Fibroblast of mammary gland (primary cell): ENCODE measurements at regions not wholly inside any gene's neighbourhood (a gene's known extent, or its start where the extent isn't known, plus 50 kb on each side); places are given as distances from the start of the nearest gene placed in this dataset.

Source experiments
- DNase-seq: peaks from one replicate; pipeline ENCODE4 v3.0.0-alpha.2; 2010; ENCODE audit warnings: low read depth
- H3K4me3 ChIP-seq: 2 replicates; pipeline ENCODE4 v1.5.1; 2011; ENCODE audit warnings: low read depth, mild to moderate bottlenecking, low read length, moderate library complexity; ENCODE audit not compliant: control insufficient read depth
- CTCF ChIP-seq: conservative IDR thresholded peaks from 2 replicates; pipeline ENCODE4 v1.5.1; 2011; ENCODE audit warnings: low read depth, low read length, inconsistent platforms; ENCODE audit not compliant: control insufficient read depth, insufficient read depth

- H3K4me3 ChIP-seq = no peak overlapping the region
- no peak for DNase-seq
- TF ChIP-seq CTCF = no peak
Measured at GRCh38 chr6:132214716-132215115, 186.6 kb downstream of the MOXD1 start.

GRCh38 chr6:132213732-132214131 lies 187.5 kb downstream of the MOXD1 start:
- TF ChIP-seq CTCF = no peak
- no peak overlapping the region for H3K4me3 ChIP-seq
- no peak for DNase-seq

- DNase-seq = no peak
- no peak overlapping the region for H3K4me3 ChIP-seq
- TF ChIP-seq CTCF = no peak
Measured at GRCh38 chr6:132213191-132213590, 188.1 kb downstream of the MOXD1 start.

DNA sequence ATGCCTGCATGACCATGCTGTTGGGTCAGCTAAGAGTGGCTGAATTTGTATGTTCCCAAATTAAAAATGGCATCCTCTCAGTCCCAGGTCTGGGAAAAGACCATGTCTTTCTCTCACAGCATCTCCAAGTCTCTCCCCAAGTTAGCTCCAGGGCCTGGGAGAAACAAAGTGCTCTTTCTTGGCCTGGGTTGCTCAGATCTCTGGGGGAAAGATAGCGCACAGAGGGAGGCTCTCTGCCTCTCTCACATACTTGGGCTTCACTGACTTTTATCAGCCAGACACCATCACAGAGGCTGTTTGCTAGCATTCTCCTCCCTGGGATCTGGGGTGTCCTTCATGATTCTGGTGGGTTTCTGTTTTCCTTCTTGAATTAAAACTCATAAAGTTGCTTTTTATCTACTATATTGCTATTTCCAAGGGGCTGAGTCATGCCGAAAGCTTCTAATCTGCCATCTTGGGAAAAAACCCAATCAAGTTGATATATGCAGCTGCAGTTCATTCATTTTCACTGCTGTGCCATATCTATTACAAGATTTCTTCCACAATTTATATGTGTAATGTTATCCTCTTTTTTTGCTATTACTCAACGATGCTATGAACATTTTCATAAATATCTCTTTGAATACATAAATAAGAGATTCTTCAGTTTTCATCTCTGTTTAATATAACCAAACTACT lies 190.2 kb downstream of the MOXD1 start:
- H3K4me3 ChIP-seq = no peak overlapping the region
- no peak for DNase-seq
- TF ChIP-seq CTCF = no peak

DNA sequence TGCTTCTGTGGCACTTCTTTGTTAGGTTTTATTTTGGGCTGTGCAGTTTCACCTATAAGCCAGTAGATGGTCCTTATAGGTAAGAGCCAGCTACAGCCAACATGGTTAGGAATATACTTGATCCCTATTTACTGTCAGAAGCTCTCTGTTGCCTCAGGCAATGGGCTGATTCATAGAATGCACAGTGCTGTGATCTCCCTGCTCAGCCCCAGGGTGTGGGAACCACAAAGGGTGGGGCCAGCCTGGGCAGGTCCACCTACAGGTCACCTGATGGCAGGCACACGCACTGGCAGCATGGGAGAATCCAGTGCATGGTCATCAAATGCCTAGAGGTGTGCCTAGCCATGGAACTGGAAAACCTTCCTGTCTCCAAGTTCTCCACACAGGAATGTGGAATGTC lies 191.9 kb downstream of the MOXD1 start:
- TF ChIP-seq CTCF = no peak
- H3K4me3 ChIP-seq = no peak overlapping the region
- DNase-seq = no peak

DNA sequence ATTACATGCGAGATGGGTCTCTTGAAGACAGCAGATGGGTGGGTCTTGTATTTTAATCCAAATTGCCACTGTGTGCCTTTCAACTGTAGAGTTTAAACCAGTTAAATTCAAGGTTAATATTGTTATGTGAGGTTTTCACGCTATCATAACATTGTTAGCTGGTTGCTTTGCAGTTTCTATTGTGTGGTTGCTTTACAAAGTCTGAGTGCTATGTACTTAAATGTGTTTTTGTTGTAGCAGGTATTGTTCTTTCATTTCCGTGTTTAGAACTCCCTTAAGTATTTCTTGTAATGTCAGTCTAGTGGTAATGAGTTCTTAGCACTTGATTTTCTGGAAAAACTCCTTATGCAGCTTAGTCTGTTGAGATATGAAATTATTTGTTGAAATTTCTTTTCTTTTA lies 193.3 kb downstream of the MOXD1 start:
- no peak for DNase-seq
- no peak overlapping the region for H3K4me3 ChIP-seq
- TF ChIP-seq CTCF = no peak

GRCh38 chr6:132205946-132206345 lies 195.3 kb downstream of the MOXD1 start:
- no peak for TF ChIP-seq CTCF

More at GRCh38 chr6:132205946-132206345, 195.3 kb downstream of the MOXD1 start:
- no peak for DNase-seq
- H3K4me3 ChIP-seq = no peak overlapping the region
